PC-3 (cell line): ENCODE measurements at regions not wholly inside any gene's neighbourhood (a gene's known extent, or its start where the extent isn't known, plus 50 kb on each side); places are given as distances from the start of the nearest gene placed in this dataset.

ENCODE experiments used
- ATAC-seq: fragments of 200-7000 bp; cut with Tn5 transposase; 2 replicates; pipeline ENCODE4 v1.9.1; 2020; ENCODE audit warnings: mild to moderate bottlenecking, moderate library complexity
- BruUV-seq: library from RNA; stranded (reverse); fragments of 400-500 nt; replicated peaks from 2 replicates; lab custom pipeline; 2021; lab: Mats Ljungman, UMichigan
- CTCF ChIA-PET: fragments of 300-600 bp; sonication (Branson Sonifier 250); formaldehyde crosslinking; loops from one replicate; lab custom pipeline; 2022; ENCODE audit warnings: antibody characterized with exemption; lab: Charles Lee
- POLR2A ChIA-PET: fragments of 300-600 bp; sonication (Branson Sonifier 250); formaldehyde crosslinking; loops from one replicate; lab custom pipeline; 2022; ENCODE audit warnings: antibody characterized with exemption; ENCODE audit not compliant: unreplicated experiment; lab: Charles Lee
- DNase-seq: peaks from one replicate; pipeline ENCODE4 v3.0.0-alpha.2; 2015
- H2AFZ ChIP-seq: fragments of 300-600 bp; sonication (generic); 2 replicates; pipeline ENCODE4 v1.6.0; 2016; ENCODE audit warnings: antibody characterized with exemption, low read length
- H3F3A ChIP-seq: fragments of 300-600 bp; sonication (generic); one replicate; pipeline ENCODE4 v1.6.0; 2017; ENCODE audit warnings: antibody characterized with exemption, low read length, control low read depth, mild to moderate bottlenecking; ENCODE audit not compliant: unreplicated experiment
- H3K27ac ChIP-seq: fragments of 300-600 bp; sonication (generic); 2 replicates; pipeline ENCODE4 v1.5.1; 2016; ENCODE audit warnings: mild to moderate bottlenecking, low read length
- H3K27me3 ChIP-seq: fragments of 300-600 bp; sonication (generic); 2 replicates; pipeline ENCODE4 v1.6.1; 2016; ENCODE audit warnings: low read length, mixed read lengths
- H3K36me3 ChIP-seq: fragments of 300-600 bp; sonication (generic); 2 replicates; pipeline ENCODE4 v1.6.1; 2016; ENCODE audit warnings: low read depth, mixed run types, low read length, mixed read lengths
- H3K4me1 ChIP-seq: fragments of 300-600 bp; sonication (generic); 2 replicates; pipeline ENCODE4 v1.5.1; 2016; ENCODE audit warnings: low read length; ENCODE audit not compliant: insufficient read depth
- H3K4me2 ChIP-seq: fragments of 300-600 bp; sonication (generic); 2 replicates; pipeline ENCODE4 v1.6.0; 2016; ENCODE audit warnings: low read length
- H3K4me3 ChIP-seq: fragments of 300-600 bp; sonication (generic); 2 replicates; pipeline ENCODE4 v1.5.1; 2016; ENCODE audit warnings: mild to moderate bottlenecking, low read length, mixed read lengths
- H3K79me2 ChIP-seq: fragments of 300-600 bp; sonication (generic); 2 replicates; pipeline ENCODE4 v1.6.1; 2017; ENCODE audit warnings: low read length, mixed read lengths
- H3K9ac ChIP-seq: fragments of 300-600 bp; sonication (generic); 2 replicates; pipeline ENCODE4 v1.6.0; 2016; ENCODE audit warnings: mild to moderate bottlenecking, low read length
- H3K9me2 ChIP-seq: fragments of 300-600 bp; sonication (generic); replicated peaks from 2 replicates; pipeline ENCODE4 v1.6.1; 2016; ENCODE audit warnings: mixed run types, low read length, mixed read lengths
- H3K9me3 ChIP-seq: fragments of 300-600 bp; sonication (generic); 2 replicates; pipeline ENCODE4 v1.6.1; 2016; ENCODE audit warnings: low read length, mixed read lengths
- H4K20me1 ChIP-seq: fragments of 300-600 bp; sonication (generic); 2 replicates; pipeline ENCODE4 v1.6.1; 2016; ENCODE audit warnings: low read length, mixed read lengths
- EZH2 ChIP-seq: fragments of 300-600 bp; sonication (generic); IDR thresholded peaks from one replicate; pipeline ENCODE4 v1.6.1; 2017; ENCODE audit warnings: antibody characterized with exemption, mild to moderate bottlenecking, low read length; ENCODE audit not compliant: unreplicated experiment
- EZH2phosphoT487 ChIP-seq: fragments of 300-600 bp; sonication (generic); IDR thresholded peaks from 2 replicates; pipeline ENCODE4 v1.6.1; 2018; ENCODE audit warnings: mild to moderate bottlenecking, antibody characterized with exemption, low read length, borderline replicate concordance
- intact Hi-C: fragments of 100-400 bp; cut with micrococcal nuclease; formaldehyde crosslinking; loops from 2 replicates; pipeline ENCODE4 v1.9.0; 2023
- TF ChIP-seq, protein P1 (sequence below): fragments of 300-600 bp; sonication (generic); conservative IDR thresholded peaks from 2 replicates; pipeline ENCODE4 v1.5.1; 2017; ENCODE audit warnings: antibody characterized with exemption, low read depth, mild to moderate bottlenecking, low read length

GRCh38 chr20:59422872-59423544 lies 122.6 kb downstream of the EDN3 start:
- CTCF ChIA-PET, result no interaction called here

DNA sequence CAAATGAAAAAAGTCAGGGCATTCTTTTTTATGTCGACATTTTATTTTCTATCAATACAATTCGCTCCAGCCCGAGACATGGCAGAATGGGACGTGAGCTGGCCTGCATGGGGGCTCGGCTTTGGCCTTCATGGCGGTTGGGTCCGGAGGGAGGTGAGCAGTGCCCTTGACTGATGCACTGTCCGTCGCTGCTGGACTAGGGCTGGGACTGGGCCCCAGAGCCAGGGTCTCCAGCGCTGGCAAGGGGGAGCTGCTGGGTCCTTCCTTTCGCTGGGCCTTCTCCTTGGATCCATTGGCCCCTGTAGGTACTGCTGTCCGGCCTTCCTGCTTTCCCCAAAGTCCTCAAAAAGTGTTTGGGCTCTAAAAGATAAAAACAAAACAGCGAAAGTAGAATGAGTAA lies 124.6 kb downstream of the EDN3 start:
- H2AFZ ChIP-seq, result no peak overlapping the region
- ChIA-PET CTCF (no interaction called here), POLR2A (no interaction called here)
- no peak overlapping the region for H3K4me3 ChIP-seq
- H3F3A ChIP-seq, result no peaks in the 10 kb centered on the region
- no peak overlapping the region for H3K27ac ChIP-seq
- no peaks in the 10 kb centered on the region for H3K79me2 ChIP-seq
- DNase-seq, result no peak
- no peaks in the 10 kb centered on the region for H3K36me3 ChIP-seq
- no peak overlapping the region for H3K9ac ChIP-seq
- no peaks in the 10 kb centered on the region for H3K4me1 ChIP-seq
- TF ChIP-seq EZH2 (no peak), EZH2phosphoT487 (no peak)
- TF ChIP-seq, protein P1, sequence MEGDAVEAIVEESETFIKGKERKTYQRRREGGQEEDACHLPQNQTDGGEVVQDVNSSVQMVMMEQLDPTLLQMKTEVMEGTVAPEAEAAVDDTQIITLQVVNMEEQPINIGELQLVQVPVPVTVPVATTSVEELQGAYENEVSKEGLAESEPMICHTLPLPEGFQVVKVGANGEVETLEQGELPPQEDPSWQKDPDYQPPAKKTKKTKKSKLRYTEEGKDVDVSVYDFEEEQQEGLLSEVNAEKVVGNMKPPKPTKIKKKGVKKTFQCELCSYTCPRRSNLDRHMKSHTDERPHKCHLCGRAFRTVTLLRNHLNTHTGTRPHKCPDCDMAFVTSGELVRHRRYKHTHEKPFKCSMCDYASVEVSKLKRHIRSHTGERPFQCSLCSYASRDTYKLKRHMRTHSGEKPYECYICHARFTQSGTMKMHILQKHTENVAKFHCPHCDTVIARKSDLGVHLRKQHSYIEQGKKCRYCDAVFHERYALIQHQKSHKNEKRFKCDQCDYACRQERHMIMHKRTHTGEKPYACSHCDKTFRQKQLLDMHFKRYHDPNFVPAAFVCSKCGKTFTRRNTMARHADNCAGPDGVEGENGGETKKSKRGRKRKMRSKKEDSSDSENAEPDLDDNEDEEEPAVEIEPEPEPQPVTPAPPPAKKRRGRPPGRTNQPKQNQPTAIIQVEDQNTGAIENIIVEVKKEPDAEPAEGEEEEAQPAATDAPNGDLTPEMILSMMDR, result no peak
- no peaks in the 10 kb centered on the region for H3K9me2 ChIP-seq
- no peak overlapping the region for H3K4me2 ChIP-seq
- no peak for ATAC-seq
- intact Hi-C loops, result no loop called here
- no peaks in the 10 kb centered on the region for H4K20me1 ChIP-seq
- BruUV-seq, result no TSS peak
- H3K27me3 ChIP-seq, result peaks cover 48% of the 10 kb centered on the region
- no peaks in the 10 kb centered on the region for H3K9me3 ChIP-seq

More at GRCh38 chr20:59422872-59423544, 122.6 kb downstream of the EDN3 start:
- H3K9me2 ChIP-seq, result no peaks in the 10 kb centered on the region
- H3K27me3 ChIP-seq, result peaks cover 57% of the 10 kb centered on the region
- no peak overlapping the region for H3K9ac ChIP-seq
- H3K4me3 ChIP-seq, result no peak overlapping the region
- no peak overlapping the region for H3K4me2 ChIP-seq
- H3K79me2 ChIP-seq, result no peaks in the 10 kb centered on the region
- intact Hi-C loops, result no loop called here
- no TSS peak for BruUV-seq
- H4K20me1 ChIP-seq, result no peaks in the 10 kb centered on the region
- no peaks in the 10 kb centered on the region for H3K9me3 ChIP-seq
- ATAC-seq, result no peak
- no peak overlapping the region for H2AFZ ChIP-seq
- no peak overlapping the region for H3K27ac ChIP-seq
- H3K36me3 ChIP-seq, result no peaks in the 10 kb centered on the region
- TF ChIP-seq, protein P1, result no peak
- no peak for TF ChIP-seq EZH2
- TF ChIP-seq EZH2phosphoT487, result no peak
- no peaks in the 10 kb centered on the region for H3F3A ChIP-seq
- POLR2A ChIA-PET, result no interaction called here
- H3K4me1 ChIP-seq, result no peaks in the 10 kb centered on the region
- DNase-seq, result no peak

DNA sequence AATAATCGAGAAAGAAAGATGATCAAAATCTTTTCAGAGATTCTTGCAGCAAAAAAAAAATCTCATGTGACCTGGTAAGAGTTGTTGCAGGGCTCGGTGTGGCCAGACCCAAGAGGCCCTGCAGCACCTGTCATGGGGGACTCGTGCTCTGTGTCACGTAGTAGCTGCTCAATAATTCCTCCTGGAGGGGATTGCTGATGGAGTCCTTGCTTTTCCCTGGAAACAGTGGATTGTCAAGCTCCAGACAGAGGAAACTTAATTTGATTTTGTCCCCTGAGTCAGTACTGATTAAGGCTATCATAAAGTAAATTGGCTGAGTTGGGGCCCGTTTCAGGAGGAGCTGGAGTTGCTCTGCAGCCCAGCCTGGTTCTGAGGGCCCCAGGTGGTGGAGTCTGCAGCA lies 125.2 kb downstream of the EDN3 start:
- no peaks in the 10 kb centered on the region for H3K79me2 ChIP-seq
- no peaks in the 10 kb centered on the region for H3K36me3 ChIP-seq
- ChIA-PET POLR2A (no interaction called here), CTCF (no interaction called here)
- no peak overlapping the region for H3K27ac ChIP-seq
- no peak overlapping the region for H3K4me3 ChIP-seq
- no peak overlapping the region for H3K9ac ChIP-seq
- intact Hi-C loops, result no loop called here
- TF ChIP-seq EZH2phosphoT487, result no peak
- TF ChIP-seq, protein P1, result no peak
- TF ChIP-seq EZH2, result no peak
- ATAC-seq, result no peak
- no peak overlapping the region for H3K4me2 ChIP-seq
- no peaks in the 10 kb centered on the region for H3F3A ChIP-seq
- DNase-seq, result no peak
- no peaks in the 10 kb centered on the region for H4K20me1 ChIP-seq
- no peaks in the 10 kb centered on the region for H3K9me3 ChIP-seq
- no peaks in the 10 kb centered on the region for H3K9me2 ChIP-seq
- BruUV-seq, result no TSS peak
- no peaks in the 10 kb centered on the region for H3K4me1 ChIP-seq
- H2AFZ ChIP-seq, result no peak overlapping the region
- peaks cover 44% of the 10 kb centered on the region for H3K27me3 ChIP-seq
